ENCODE measurements at regions not wholly inside any gene's neighbourhood (a gene's known extent, or its start where the extent isn't known, plus 50 kb on each side); places are given as distances from the start of the nearest gene placed in this dataset.

- TF ChIP-seq ZNF580 (tag by site-specific recombination; IDR thresholded peaks at IDR 0.05): peak; percentile 17; the same call in 1 of the 2 replicates
- no peak for TF ChIP-seq ZNF248 (tag by site-specific recombination; IDR thresholded peaks at IDR 0.05)
- no peak for TF ChIP-seq ZNF664 (tag by site-specific recombination; IDR thresholded peaks at IDR 0.05)
- TF ChIP-seq ZNF433 (tag by site-specific recombination; IDR thresholded peaks at IDR 0.05; ENCODE audit: low read depth): no peak
- TF ChIP-seq KLF10 (tag by site-specific recombination; IDR thresholded peaks at IDR 0.05): peak; percentile 49; the same call in 1 of the 2 replicates
- no peak for TF ChIP-seq ZNF155 (tag by site-specific recombination; IDR thresholded peaks at IDR 0.05)
- TF ChIP-seq ZNF571 (tag by site-specific recombination; IDR thresholded peaks at IDR 0.05): no peak
Observed at GRCh38 chr15:77819851-77820728, 187.4 kb upstream of the LINGO1 start (continued).

DNA sequence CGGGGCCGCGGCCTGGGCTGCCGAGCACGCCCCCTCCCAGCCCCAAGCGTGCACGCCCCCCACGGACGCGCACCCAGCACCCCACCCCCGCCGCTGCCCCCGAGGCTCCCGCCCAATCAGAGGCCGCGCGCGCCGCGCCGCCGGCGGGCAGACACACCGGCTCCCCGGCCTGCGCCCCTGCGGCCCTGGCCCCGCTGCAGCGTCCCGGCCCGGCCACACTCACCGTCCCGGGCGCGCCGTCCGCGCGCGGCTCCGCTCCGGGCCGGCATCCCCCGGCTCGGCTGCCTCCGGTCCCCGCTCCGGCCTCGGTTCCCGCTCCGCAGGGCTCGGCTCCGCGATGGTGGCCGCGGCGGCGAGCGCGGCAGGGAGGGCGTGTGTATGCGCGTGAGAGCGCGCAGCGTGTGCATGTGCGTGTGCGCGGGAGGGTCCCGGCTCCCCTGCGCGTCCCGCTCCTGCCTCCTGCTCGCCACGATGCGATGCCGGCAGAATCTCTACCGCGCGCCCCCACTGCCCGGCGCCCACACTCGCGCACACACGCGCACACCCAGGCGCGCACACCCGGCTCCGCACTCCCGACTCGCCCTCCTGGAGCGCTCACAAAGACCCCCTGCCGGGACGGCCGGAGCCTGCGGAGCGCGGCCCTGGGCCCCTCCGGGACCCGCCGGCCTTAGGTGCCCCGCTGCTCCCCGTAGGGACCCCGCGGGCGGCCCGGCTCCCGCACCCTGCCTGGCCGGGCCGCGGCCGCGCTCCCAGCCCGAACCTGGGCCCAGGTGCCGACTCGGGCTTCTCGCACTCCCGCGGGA, 186.5 kb upstream of the LINGO1 start:
- no peaks in the 10 kb centered on the region for H3K36me3 ChIP-seq (ENCODE audit: control insufficient read depth in 2 of 2, insufficient read depth in 1 of 2, low read length in 2 of 2)
- ChIA-PET POLR2A (no interaction called here), CTCF (interaction anchor here (0.6 to 3.5 kb wide), 13 partner anchors 9 to 200 kb away, joined by 3 to 68 read pairs (median 12); partner anchors contain the start of gene LINGO1)
- H3K4me3 ChIP-seq (ENCODE audit: low read depth, low read length): peak overlapping the region; percentile 53
- peak overlapping the region; percentile 66; the same call in 1 of the 2 replicates for H3K27ac ChIP-seq (ENCODE audit: extremely low read depth, low read depth, low read length)
- no peaks in the 10 kb centered on the region for H3K4me1 ChIP-seq (ENCODE audit: control insufficient read depth, insufficient read depth, low read length)
- H3K9me3 ChIP-seq (ENCODE audit: control insufficient read depth, insufficient read depth, low read depth, low read length): no peaks in the 10 kb centered on the region
- TF ChIP-seq ZNF138 (tag by site-specific recombination; IDR thresholded peaks at IDR 0.05; ENCODE audit: borderline replicate concordance): no peak
- no peak for TF ChIP-seq ZNF518A (tag by site-specific recombination; conservative IDR thresholded peaks at IDR 0.05; ENCODE audit: low read depth)
- no peak for TF ChIP-seq INSM2 (tag by site-specific recombination; IDR thresholded peaks at IDR 0.05)
- TF ChIP-seq ZSCAN4 (tag by site-specific recombination; IDR thresholded peaks at IDR 0.05): no peak
- no peak for TF ChIP-seq ZNF623 (tag by site-specific recombination; IDR thresholded peaks at IDR 0.05)
- TF ChIP-seq, protein P1, sequence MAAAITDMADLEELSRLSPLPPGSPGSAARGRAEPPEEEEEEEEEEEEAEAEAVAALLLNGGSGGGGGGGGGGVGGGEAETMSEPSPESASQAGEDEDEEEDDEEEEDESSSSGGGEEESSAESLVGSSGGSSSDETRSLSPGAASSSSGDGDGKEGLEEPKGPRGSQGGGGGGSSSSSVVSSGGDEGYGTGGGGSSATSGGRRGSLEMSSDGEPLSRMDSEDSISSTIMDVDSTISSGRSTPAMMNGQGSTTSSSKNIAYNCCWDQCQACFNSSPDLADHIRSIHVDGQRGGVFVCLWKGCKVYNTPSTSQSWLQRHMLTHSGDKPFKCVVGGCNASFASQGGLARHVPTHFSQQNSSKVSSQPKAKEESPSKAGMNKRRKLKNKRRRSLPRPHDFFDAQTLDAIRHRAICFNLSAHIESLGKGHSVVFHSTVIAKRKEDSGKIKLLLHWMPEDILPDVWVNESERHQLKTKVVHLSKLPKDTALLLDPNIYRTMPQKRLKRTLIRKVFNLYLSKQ (tag by site-specific recombination; IDR thresholded peaks at IDR 0.05; ENCODE audit: borderline replicate concordance): no peak
- peak; percentile 46; the same call in 1 of the 2 replicates for TF ChIP-seq ZNF600 (tag by site-specific recombination; IDR thresholded peaks at IDR 0.05)
- no peak for TF ChIP-seq ZNF707 (tag by site-specific recombination; IDR thresholded peaks at IDR 0.05)
- TF ChIP-seq, protein P2, sequence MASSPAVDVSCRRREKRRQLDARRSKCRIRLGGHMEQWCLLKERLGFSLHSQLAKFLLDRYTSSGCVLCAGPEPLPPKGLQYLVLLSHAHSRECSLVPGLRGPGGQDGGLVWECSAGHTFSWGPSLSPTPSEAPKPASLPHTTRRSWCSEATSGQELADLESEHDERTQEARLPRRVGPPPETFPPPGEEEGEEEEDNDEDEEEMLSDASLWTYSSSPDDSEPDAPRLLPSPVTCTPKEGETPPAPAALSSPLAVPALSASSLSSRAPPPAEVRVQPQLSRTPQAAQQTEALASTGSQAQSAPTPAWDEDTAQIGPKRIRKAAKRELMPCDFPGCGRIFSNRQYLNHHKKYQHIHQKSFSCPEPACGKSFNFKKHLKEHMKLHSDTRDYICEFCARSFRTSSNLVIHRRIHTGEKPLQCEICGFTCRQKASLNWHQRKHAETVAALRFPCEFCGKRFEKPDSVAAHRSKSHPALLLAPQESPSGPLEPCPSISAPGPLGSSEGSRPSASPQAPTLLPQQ (tag by site-specific recombination; IDR thresholded peaks at IDR 0.05): peak; percentile 12; the same call in 1 of the 2 replicates
- TF ChIP-seq ZNF561 (tag by site-specific recombination; IDR thresholded peaks at IDR 0.05; ENCODE audit: borderline replicate concordance): no peak
- no peak for TF ChIP-seq FEZF1 (tag by site-specific recombination; IDR thresholded peaks at IDR 0.05)
- no peak for TF ChIP-seq GLI2 (tag by site-specific recombination; IDR thresholded peaks at IDR 0.05; ENCODE audit: borderline replicate concordance, low read depth)
- no peak for TF ChIP-seq ZSCAN30 (tag by site-specific recombination; IDR thresholded peaks at IDR 0.05)
- TF ChIP-seq ZNF302 (tag by site-specific recombination; IDR thresholded peaks at IDR 0.05; ENCODE audit: low read depth): no peak
- TF ChIP-seq KLF1 (tag by site-specific recombination; IDR thresholded peaks at IDR 0.05): no peak

Data from HEK293 (cell line).